ENCODE measurements at regions not wholly inside any gene's neighbourhood (a gene's known extent, or its start where the extent isn't known, plus 50 kb on each side); places are given as distances from the start of the nearest gene placed in this dataset.

DNA sequence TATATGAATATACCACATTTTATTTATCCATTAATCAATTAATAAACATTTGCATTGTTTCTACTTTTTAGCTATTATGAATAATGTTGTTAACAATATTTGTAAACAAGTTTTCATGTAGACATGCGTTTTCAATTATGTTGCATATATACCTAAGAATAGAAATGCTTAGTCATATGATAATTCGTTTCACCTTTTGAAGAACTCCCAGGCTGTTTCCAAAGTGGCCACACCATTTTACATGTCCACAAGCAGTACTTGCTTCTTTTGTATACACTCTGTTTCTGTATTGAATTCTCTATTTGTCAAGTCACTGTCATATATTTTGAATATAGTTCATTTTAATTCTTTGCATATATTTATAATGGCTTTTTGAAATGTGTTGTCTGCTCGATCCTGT, 206.9 kb upstream of the ZBTB20 start:
- Histone ChIP-seq H3K9ac (ENCODE audit: low read length) (no peak overlapping the region), H3K27me3 (ENCODE audit: control insufficient read depth, insufficient read depth, low read length) (no peaks in the 10 kb centered on the region), H3K9me3 (ENCODE audit: control insufficient read depth, insufficient read depth, low read depth, low read length) (no peaks in the 10 kb centered on the region)

DNA sequence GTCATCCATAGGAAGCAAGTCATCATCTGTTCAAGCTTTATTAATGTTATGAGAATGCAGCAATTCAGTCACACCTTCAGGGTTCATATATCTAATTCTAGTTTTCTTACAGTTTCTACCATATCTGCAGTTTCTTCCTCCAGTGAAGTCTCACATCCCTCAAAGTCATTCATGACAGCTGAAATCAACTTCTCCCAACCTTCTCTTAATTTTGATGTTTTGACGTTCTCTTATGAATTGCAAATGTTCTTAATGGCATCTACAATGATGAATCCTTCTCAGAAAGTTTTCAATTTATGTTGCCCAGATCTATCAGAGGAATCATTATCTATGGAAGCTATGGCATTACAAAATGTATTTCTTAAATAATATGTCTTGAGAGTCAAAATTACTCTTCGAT, 210.4 kb upstream of the ZBTB20 start:
- Histone ChIP-seq H3K27me3 (ENCODE audit: control insufficient read depth, insufficient read depth, low read length) (no peaks in the 10 kb centered on the region), H3K9me3 (ENCODE audit: control insufficient read depth, insufficient read depth, low read depth, low read length) (0 out of 2 replicates have a peak, but pooled peaks cover 3% of the 10 kb centered on the region), H3K9ac (ENCODE audit: low read length) (no peak overlapping the region), H3K4me3 (ENCODE audit: low read depth, low read length) (no peak overlapping the region), H3K36me3 (ENCODE audit: control insufficient read depth, insufficient read depth, low read length) (no peaks in the 10 kb centered on the region), H3K4me1 (ENCODE audit: control insufficient read depth, insufficient read depth, low read length) (peaks cover 7% of the 10 kb centered on the region; the same call in 1 of the 2 replicates), H3K27ac (ENCODE audit: low read depth, low read length) (no peak overlapping the region)

More for the DNA sequence above, 206.9 kb upstream of the ZBTB20 start:
- no peak overlapping the region for H3K4me3 ChIP-seq (ENCODE audit: low read depth, low read length)
- 0 out of 2 replicates have a peak, but pooled peaks cover 2% of the 10 kb centered on the region for H3K4me1 ChIP-seq (ENCODE audit: control insufficient read depth, insufficient read depth, low read length)
- H3K27ac ChIP-seq (ENCODE audit: low read depth, low read length), result no peak overlapping the region
- H3K36me3 ChIP-seq (ENCODE audit: control insufficient read depth, insufficient read depth, low read length), result no peaks in the 10 kb centered on the region

DNA sequence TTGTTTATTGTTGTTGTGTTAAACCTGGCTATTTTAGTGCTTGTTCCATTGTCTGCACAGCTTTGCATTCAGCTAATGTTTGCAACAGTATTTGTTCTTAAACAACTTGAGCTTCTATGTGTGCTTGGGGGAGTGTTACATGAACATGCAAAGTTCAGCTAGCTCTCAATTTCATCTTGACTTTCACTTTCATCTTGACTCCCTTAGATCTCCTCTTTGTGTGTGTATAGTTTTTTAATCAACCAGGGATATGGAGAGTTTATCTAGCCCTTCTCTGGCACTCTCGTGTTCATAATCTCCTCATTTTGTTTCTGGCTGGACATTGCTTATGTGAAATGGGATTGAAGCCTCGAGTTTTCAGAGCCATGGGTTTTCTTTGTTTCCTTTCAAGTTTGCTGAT, 212.4 kb upstream of the ZBTB20 start:
- Histone ChIP-seq H3K27ac (ENCODE audit: low read depth, low read length) (no peak overlapping the region), H3K9me3 (ENCODE audit: control insufficient read depth, insufficient read depth, low read depth, low read length) (0 out of 2 replicates have a peak, but pooled peaks cover 3% of the 10 kb centered on the region), H3K4me3 (ENCODE audit: low read depth, low read length) (no peak overlapping the region), H3K4me1 (ENCODE audit: control insufficient read depth, insufficient read depth, low read length) (peaks cover 7% of the 10 kb centered on the region; the same call in 1 of the 2 replicates), H3K9ac (ENCODE audit: low read length) (no peak overlapping the region), H3K27me3 (ENCODE audit: control insufficient read depth, insufficient read depth, low read length) (no peaks in the 10 kb centered on the region), H3K36me3 (ENCODE audit: control insufficient read depth, insufficient read depth, low read length) (no peaks in the 10 kb centered on the region)

DNA sequence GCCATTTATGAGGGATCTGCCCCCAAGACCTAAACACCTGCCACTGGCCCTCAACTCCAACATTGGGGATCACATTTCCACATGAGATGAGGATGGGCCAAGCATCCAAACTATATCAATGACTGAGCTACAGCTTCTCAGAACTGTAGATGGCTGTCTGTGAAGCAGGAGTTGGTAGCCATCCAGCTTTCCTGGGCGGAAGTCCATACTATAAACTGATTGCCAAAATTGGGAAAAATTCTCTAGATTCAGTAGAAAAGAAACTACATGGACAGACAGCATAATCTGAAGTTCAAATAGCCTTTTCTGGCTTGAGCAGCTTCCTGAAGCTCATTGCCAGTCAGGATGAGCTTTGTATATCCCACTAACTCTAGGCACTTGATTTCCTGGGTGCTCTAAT, 214.7 kb upstream of the ZBTB20 start:
- Histone ChIP-seq H3K4me1 (ENCODE audit: control insufficient read depth, insufficient read depth, low read length) (peaks cover 7% of the 10 kb centered on the region; the same call in 1 of the 2 replicates), H3K9me3 (ENCODE audit: control insufficient read depth, insufficient read depth, low read depth, low read length) (peaks cover 8% of the 10 kb centered on the region; the same call in 1 of the 2 replicates), H3K36me3 (ENCODE audit: control insufficient read depth, insufficient read depth, low read length) (no peaks in the 10 kb centered on the region), H3K27ac (ENCODE audit: low read depth, low read length) (no peak overlapping the region), H3K4me3 (ENCODE audit: low read depth, low read length) (no peak overlapping the region), H3K9ac (ENCODE audit: low read length) (no peak overlapping the region), H3K27me3 (ENCODE audit: control insufficient read depth, insufficient read depth, low read length) (no peaks in the 10 kb centered on the region)

DNA sequence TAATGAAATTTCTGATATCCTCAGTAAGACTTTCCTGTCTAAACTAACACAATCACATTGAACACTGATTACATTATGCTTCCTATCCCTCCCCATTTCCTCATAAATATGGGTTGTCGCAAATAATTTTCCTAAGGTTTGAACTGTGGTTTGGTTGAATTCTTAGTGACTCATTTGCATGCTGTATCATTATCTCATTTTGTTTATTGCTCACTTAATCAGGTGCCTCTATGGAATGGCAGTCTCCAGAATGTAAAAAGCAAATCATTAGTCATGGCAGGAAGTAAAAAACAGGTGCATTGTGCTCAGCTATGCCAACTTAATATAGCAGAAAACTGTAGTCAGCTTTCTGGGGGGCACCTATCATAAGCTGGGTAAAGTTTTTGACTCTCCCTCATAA, 216.0 kb upstream of the ZBTB20 start:
- Histone ChIP-seq H3K9me3 (ENCODE audit: control insufficient read depth, insufficient read depth, low read depth, low read length) (peaks cover 8% of the 10 kb centered on the region; the same call in 1 of the 2 replicates), H3K27ac (ENCODE audit: low read depth, low read length) (no peak overlapping the region), H3K4me3 (ENCODE audit: low read depth, low read length) (no peak overlapping the region), H3K4me1 (ENCODE audit: control insufficient read depth, insufficient read depth, low read length) (peaks cover 7% of the 10 kb centered on the region; the same call in 1 of the 2 replicates), H3K36me3 (ENCODE audit: control insufficient read depth, insufficient read depth, low read length) (no peaks in the 10 kb centered on the region), H3K9ac (ENCODE audit: low read length) (no peak overlapping the region), H3K27me3 (ENCODE audit: control insufficient read depth, insufficient read depth, low read length) (no peaks in the 10 kb centered on the region)

DNA sequence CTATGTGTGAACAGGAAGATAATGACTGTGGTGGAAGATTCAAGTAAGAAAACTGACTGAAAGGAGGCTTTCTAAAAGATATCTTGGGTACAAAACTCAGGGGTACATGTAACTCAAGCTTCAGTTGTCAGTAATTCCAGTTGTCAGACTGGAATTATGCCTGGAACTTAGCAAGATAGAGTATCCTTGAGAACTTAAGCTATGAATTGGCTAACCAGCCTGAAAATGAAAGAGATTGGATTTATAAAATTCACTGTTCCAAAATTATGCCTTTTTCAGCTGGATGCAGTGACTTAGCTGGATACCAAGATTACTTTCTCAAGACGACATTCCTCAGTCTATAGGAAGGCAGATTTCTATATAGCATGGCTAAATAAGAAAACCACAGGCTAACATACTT, 221.9 kb upstream of the ZBTB20 start:
- H3K27me3 ChIP-seq (ENCODE audit: control insufficient read depth, insufficient read depth, low read length), result no peaks in the 10 kb centered on the region
- H3K36me3 ChIP-seq (ENCODE audit: control insufficient read depth, insufficient read depth, low read length), result no peaks in the 10 kb centered on the region
- H3K27ac ChIP-seq (ENCODE audit: low read depth, low read length), result no peak overlapping the region
- no peaks in the 10 kb centered on the region for H3K4me1 ChIP-seq (ENCODE audit: control insufficient read depth, insufficient read depth, low read length)
- peaks cover 6% of the 10 kb centered on the region; the same call in 1 of the 2 replicates for H3K9me3 ChIP-seq (ENCODE audit: control insufficient read depth, insufficient read depth, low read depth, low read length)
- H3K9ac ChIP-seq (ENCODE audit: low read length), result no peak overlapping the region
- H3K4me3 ChIP-seq (ENCODE audit: low read depth, low read length), result no peak overlapping the region

DNA sequence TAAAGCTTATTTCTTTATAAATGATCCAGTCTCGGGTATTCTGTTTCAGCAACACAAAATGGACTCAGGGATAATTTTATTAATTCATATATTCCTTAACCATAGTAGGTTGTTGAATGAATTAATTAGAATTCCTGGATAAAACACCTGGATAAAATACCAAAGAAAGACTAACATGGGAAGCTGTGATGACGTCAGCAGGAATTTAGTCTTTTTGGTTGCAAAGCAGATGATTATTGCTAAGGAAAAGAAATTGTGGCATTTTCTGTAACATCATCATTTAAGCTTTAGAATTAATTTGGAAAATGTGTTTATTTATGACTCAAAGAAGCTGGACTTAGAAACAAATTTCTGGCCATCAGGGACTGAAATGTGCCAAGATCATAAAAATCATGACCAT, 228.3 kb upstream of the ZBTB20 start:
- Histone ChIP-seq H3K9ac (ENCODE audit: low read length) (no peak overlapping the region), H3K4me3 (ENCODE audit: low read depth, low read length) (no peak overlapping the region), H3K27me3 (ENCODE audit: control insufficient read depth, insufficient read depth, low read length) (no peaks in the 10 kb centered on the region), H3K9me3 (ENCODE audit: control insufficient read depth, insufficient read depth, low read depth, low read length) (peaks cover 6% of the 10 kb centered on the region; the same call in 1 of the 2 replicates), H3K4me1 (ENCODE audit: control insufficient read depth, insufficient read depth, low read length) (no peaks in the 10 kb centered on the region), H3K36me3 (ENCODE audit: control insufficient read depth, insufficient read depth, low read length) (no peaks in the 10 kb centered on the region), H3K27ac (ENCODE audit: low read depth, low read length) (no peak overlapping the region)

DNA sequence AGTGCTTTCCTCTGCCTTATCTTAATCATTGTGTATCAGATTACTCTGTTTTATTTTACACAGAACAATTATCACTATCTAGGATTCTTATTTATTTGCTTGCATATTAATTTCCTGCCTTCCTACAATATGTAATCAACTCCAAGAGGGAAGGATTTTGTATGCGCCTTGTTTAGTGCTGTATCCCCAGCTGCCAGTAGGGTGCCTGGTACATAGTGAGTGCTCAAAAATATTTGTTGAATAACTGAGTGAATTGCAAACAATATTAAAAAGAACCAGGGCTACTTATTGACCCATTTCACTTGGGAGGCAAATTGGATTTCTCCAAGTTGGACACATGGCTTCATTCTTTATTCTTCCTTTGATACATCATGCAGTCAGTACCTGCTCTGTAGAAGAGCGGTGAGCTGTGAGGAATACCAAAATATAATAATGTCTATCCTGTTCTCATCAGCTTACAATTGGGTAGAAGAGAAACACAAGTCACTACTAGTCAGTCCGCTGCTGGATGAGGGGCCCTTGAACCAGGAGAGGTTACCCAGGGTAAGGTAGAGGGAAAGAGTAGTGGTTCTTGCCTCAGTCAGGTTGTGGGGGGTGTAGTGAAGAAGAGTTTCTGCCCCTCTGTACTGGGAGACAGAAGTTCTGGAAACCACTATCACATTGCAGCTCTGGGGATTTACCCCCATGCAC, 233.9 kb upstream of the ZBTB20 start:
- peaks cover 6% of the 10 kb centered on the region; the same call in 1 of the 2 replicates for H3K9me3 ChIP-seq (ENCODE audit: control insufficient read depth, insufficient read depth, low read depth, low read length)
- no peak overlapping the region for H3K4me3 ChIP-seq (ENCODE audit: low read depth, low read length)
- H3K27ac ChIP-seq (ENCODE audit: low read depth, low read length), result no peak overlapping the region
- H3K9ac ChIP-seq (ENCODE audit: low read length), result no peak overlapping the region
- no peaks in the 10 kb centered on the region for H3K27me3 ChIP-seq (ENCODE audit: control insufficient read depth, insufficient read depth, low read length)
- H3K4me1 ChIP-seq (ENCODE audit: control insufficient read depth, insufficient read depth, low read length), result peaks cover 3% of the 10 kb centered on the region; the same call in 1 of the 2 replicates
- no peaks in the 10 kb centered on the region for H3K36me3 ChIP-seq (ENCODE audit: control insufficient read depth, insufficient read depth, low read length)

DNA sequence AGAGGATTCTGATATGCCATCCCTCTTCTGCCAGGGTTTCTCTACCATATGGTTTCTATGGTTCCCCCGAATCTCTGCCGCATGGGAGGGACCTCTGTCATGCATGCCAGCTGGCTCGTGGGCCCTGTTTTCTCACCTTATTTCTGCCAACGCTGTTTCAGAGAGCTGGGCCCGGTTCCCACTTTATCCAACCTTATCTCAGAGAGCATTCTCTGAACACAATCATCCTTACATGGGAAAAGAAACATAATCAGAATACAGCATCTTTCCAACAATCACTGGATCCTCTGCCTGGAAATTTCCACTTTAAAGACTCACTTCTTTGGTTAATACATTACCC, 234.5 kb upstream of the ZBTB20 start:
- H3K27me3 ChIP-seq (ENCODE audit: control insufficient read depth, insufficient read depth, low read length), result no peaks in the 10 kb centered on the region
- no peak overlapping the region for H3K4me3 ChIP-seq (ENCODE audit: low read depth, low read length)
- no peaks in the 10 kb centered on the region for H3K36me3 ChIP-seq (ENCODE audit: control insufficient read depth, insufficient read depth, low read length)
- H3K27ac ChIP-seq (ENCODE audit: low read depth, low read length), result no peak overlapping the region
- no peak overlapping the region for H3K9ac ChIP-seq (ENCODE audit: low read length)
- H3K9me3 ChIP-seq (ENCODE audit: control insufficient read depth, insufficient read depth, low read depth, low read length), result peaks cover 6% of the 10 kb centered on the region; the same call in 1 of the 2 replicates
- H3K4me1 ChIP-seq (ENCODE audit: control insufficient read depth, insufficient read depth, low read length), result peaks cover 9% of the 10 kb centered on the region; the same call in 1 of the 2 replicates

DNA sequence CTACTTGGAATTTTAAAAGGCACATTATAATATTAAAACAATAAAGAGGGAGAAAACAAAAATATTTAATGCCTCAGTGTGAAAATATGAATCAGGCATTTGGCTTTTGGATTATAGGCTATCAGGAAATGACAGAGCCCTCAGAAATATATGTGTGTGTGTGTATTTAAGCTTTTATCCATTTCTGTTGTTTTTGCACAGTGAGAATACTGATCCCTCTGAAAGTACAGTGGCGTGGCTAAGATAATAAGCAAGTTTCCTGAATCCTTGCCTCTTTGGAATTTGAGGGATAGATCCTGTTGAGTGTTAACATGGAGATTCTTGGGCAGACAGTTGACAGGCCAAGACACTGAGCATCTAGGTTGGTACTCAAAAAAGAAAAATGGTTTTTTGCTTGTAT, 234.8 kb upstream of the ZBTB20 start:
- Histone ChIP-seq H3K4me3 (ENCODE audit: low read depth, low read length) (no peak overlapping the region), H3K9ac (ENCODE audit: low read length) (no peak overlapping the region), H3K27ac (ENCODE audit: low read depth, low read length) (no peak overlapping the region), H3K9me3 (ENCODE audit: control insufficient read depth, insufficient read depth, low read depth, low read length) (peaks cover 6% of the 10 kb centered on the region; the same call in 1 of the 2 replicates), H3K4me1 (ENCODE audit: control insufficient read depth, insufficient read depth, low read length) (peaks cover 9% of the 10 kb centered on the region; the same call in 1 of the 2 replicates), H3K27me3 (ENCODE audit: control insufficient read depth, insufficient read depth, low read length) (no peaks in the 10 kb centered on the region), H3K36me3 (ENCODE audit: control insufficient read depth, insufficient read depth, low read length) (no peaks in the 10 kb centered on the region)

DNA sequence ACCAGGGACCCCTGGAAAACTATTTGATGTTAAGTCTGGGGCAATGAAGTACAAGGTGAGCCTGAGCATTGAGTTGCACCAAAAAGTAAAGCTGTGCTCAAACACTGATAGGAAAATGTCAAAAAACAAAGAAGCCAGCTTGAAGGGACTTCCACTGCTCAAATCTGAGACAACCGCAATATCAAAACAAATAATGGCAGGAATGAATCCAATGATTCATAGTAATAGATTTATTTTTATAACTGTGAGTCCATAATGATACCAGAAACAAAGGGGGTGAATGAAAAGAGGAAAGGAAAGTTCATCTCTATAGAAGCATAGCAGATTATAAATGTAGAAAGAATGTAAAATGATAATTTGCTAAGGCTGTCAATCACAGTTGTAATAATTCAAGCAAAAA, 237.3 kb upstream of the ZBTB20 start:
- Histone ChIP-seq H3K9ac (ENCODE audit: low read length) (no peak overlapping the region), H3K27me3 (ENCODE audit: control insufficient read depth, insufficient read depth, low read length) (no peaks in the 10 kb centered on the region), H3K36me3 (ENCODE audit: control insufficient read depth, insufficient read depth, low read length) (no peaks in the 10 kb centered on the region), H3K27ac (ENCODE audit: low read depth, low read length) (no peak overlapping the region), H3K4me3 (ENCODE audit: low read depth, low read length) (no peak overlapping the region), H3K4me1 (ENCODE audit: control insufficient read depth, insufficient read depth, low read length) (peaks cover 15% of the 10 kb centered on the region; the same call in 1 of the 2 replicates), H3K9me3 (ENCODE audit: control insufficient read depth, insufficient read depth, low read depth, low read length) (no peaks in the 10 kb centered on the region)
